ENCODE measurements at regions not wholly inside any gene's neighbourhood (a gene's known extent, or its start where the extent isn't known, plus 50 kb on each side); places are given as distances from the start of the nearest gene placed in this dataset.

DNA sequence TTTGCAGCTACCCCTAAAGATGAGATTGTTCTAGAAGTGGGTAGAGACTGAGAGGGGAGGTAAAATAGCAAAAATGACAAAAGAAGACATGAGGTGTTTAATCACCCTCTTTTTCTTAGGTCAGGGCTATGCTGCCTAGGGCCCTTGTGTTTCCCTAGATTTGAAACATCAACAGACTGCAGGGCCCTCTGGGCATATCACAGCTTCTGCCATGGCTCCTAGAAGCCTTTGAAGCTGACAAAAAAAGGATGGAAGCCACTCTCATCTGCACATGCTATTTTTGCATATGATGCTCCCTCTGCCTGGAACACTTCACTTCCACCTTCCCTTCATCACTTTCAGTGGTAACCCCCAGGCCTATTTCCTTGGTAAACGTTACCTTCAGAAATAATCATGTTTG lies 68.1 kb downstream of the BTG1 start:
- Histone ChIP-seq H3K4me1 (ENCODE audit: insufficient read depth, low read length) (peaks cover 32% of the 10 kb centered on the region), H3K9me3 (ENCODE audit: control insufficient read depth in 1 of 2, low read length in 2 of 2) (no peaks in the 10 kb centered on the region), H3K36me3 (ENCODE audit: insufficient read depth, low read length) (no peaks in the 10 kb centered on the region), H3K4me3 (ENCODE audit: low read length in 2 of 2) (no peak overlapping the region), H3K27me3 (ENCODE audit: insufficient read depth, low read length) (no peaks in the 10 kb centered on the region), H3K27ac (ENCODE audit: low read depth, low read length) (no peak overlapping the region)
- Mint-ChIP-seq H3K27ac (peak overlapping the region in 1 of 7 donors; percentile 80), H3K9me3 (peaks cover 0 to 8% (median 0%) of the 10 kb centered on the region in 8 donors), H3K4me3 (peak overlapping the region in 1 of 8 donors; percentile 34), H3K36me3 (peaks cover 3 to 6% of the 10 kb centered on the region in 2 donors), H3K4me1 (peaks cover 35 to 76% (median 55%) of the 10 kb centered on the region in 4 donors), H3K27me3 (no peaks in the 10 kb centered on the region)
- CTCF ChIA-PET (ENCODE audit: partially characterized antibody), result interaction anchor here (0.8 to 1.3 kb wide), 2 partner anchors 36 to 494 kb away, joined by 3 read pairs; no protein-coding TSS in a partner anchor
- intact Hi-C loops (cut with micrococcal nuclease), result no loop called here
- no peak for DNase-seq
- POLR2A ChIA-PET (ENCODE audit: partially characterized antibody), result interaction anchor here (0.8 to 2.8 kb wide), 2 partner anchors 65 to 68 kb away, joined by 7 to 17 read pairs; partner anchors contain the start of gene BTG1

DNA sequence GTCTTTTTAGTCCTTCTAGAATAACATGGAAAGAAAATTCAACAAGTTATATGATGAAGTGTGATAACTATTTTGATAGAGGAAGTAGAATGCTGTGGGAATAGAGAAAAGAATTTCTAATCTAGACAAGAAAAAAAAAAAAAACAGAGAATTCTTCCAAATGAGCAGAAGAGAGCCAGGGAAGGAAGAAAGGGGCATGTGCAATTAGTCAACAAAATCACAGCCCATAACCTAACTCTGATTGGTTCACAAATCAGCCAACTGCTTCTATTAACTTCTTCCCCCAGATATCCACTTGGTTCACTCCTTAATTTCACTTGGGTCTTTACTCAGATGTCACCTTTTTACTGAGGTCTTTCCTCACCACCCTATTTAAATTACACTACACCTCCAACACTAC lies 69.5 kb downstream of the BTG1 start:
- H3K27me3 Mint-ChIP-seq, result no peaks in the 10 kb centered on the region
- Histone ChIP-seq H3K27ac (ENCODE audit: low read depth, low read length) (no peak overlapping the region), H3K9me3 (ENCODE audit: control insufficient read depth in 1 of 2, low read length in 2 of 2) (no peaks in the 10 kb centered on the region), H3K4me3 (ENCODE audit: low read length in 2 of 2) (no peak overlapping the region), H3K27me3 (ENCODE audit: insufficient read depth, low read length) (no peaks in the 10 kb centered on the region), H3K36me3 (ENCODE audit: insufficient read depth, low read length) (no peaks in the 10 kb centered on the region), H3K4me1 (ENCODE audit: insufficient read depth, low read length) (peaks cover 25% of the 10 kb centered on the region)
- POLR2A ChIA-PET (ENCODE audit: partially characterized antibody), result interaction anchor here (0.7 to 2.8 kb wide), 2 partner anchors 66 to 284 kb away, joined by 5 to 17 read pairs; no protein-coding TSS in a partner anchor
- H3K27ac Mint-ChIP-seq, result peak overlapping the region in 2 of 7 donors; percentile 47 to 83
- intact Hi-C loops (cut with micrococcal nuclease), result no loop called here
- DNase-seq, result no peak
- CTCF ChIA-PET (ENCODE audit: partially characterized antibody), result interaction anchor here (1.4 kb wide), 1 partner anchor 85 kb away, joined by 3 read pairs; no protein-coding TSS in a partner anchor
- peaks cover 0 to 10% (median 0%) of the 10 kb centered on the region in 8 donors for H3K9me3 Mint-ChIP-seq
- H3K4me1 Mint-ChIP-seq, result peaks cover 30 to 62% (median 48%) of the 10 kb centered on the region in 4 donors
- H3K36me3 Mint-ChIP-seq, result peaks cover 6 to 9% of the 10 kb centered on the region in 2 donors
- H3K4me3 Mint-ChIP-seq, result no peak overlapping the region

DNA sequence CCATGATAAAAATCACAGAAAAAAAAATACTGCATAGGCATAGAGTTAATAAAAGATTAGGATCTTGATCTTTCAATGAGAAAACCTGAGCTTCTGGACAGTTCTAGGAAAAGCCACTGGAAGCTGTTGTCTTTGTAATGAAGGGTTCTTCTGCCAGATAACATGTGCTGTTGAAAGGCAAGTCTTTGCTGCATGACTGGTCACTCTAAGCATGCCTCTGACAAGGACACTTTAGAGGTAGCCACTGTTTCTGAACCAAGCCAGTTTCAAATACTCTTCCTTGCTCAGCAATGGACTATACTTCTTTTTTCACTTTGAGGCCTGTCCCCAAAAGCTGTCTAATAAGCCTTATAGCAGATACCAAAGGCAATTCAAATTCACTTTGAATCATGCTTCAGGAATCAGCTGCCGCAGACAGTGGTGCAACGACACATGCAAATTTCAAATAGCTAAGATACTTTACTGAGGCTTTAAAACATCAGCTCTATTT lies 70.2 kb downstream of the BTG1 start:
- Mint-ChIP-seq H3K4me3 (no peak overlapping the region), H3K9me3 (peaks cover 0 to 10% (median 0%) of the 10 kb centered on the region in 8 donors), H3K27me3 (no peaks in the 10 kb centered on the region), H3K36me3 (peaks cover 6 to 9% of the 10 kb centered on the region in 2 donors), H3K27ac (peak overlapping the region in 2 of 7 donors; percentile 3 to 20), H3K4me1 (peaks cover 24 to 56% (median 42%) of the 10 kb centered on the region in 4 donors)
- Histone ChIP-seq H3K27ac (ENCODE audit: low read depth, low read length) (no peak overlapping the region), H3K36me3 (ENCODE audit: insufficient read depth, low read length) (no peaks in the 10 kb centered on the region), H3K9me3 (ENCODE audit: control insufficient read depth in 1 of 2, low read length in 2 of 2) (no peaks in the 10 kb centered on the region), H3K27me3 (ENCODE audit: insufficient read depth, low read length) (no peaks in the 10 kb centered on the region), H3K4me3 (ENCODE audit: low read length in 2 of 2) (no peak overlapping the region), H3K4me1 (ENCODE audit: insufficient read depth, low read length) (peaks cover 19% of the 10 kb centered on the region)
- intact Hi-C loops (cut with micrococcal nuclease), result no loop called here
- ChIA-PET POLR2A (ENCODE audit: partially characterized antibody) (interaction anchor here (0.7 to 2.8 kb wide), 6 partner anchors 11 to 285 kb away, joined by 3 to 17 read pairs (median 4); partner anchors contain the start of gene BTG1), CTCF (ENCODE audit: partially characterized antibody) (interaction anchor here (0.6 to 1.7 kb wide), 4 partner anchors 12 to 264 kb away, joined by 3 to 4 read pairs (median 3); no protein-coding TSS in a partner anchor)
- DNase-seq, result no peak

DNA sequence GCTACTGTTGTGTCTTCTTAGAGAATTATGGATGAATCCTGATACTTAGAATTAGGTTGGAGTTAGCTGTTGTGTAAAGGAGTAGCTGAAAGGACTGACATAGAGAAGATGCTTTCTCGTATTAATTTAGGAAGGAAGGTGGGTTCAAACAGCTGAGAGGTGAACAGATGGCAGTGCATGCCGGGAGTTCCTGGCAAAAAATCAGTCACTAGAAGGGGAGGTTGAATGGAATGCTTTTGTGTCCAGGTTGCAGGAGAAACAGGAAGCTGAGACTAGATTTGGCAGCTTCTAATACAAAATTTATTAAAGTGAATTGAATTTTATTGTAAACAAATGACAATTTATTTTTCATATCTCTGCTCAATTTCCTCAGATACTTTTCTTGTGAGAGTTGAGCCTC lies 70.8 kb downstream of the BTG1 start:
- Mint-ChIP-seq H3K27ac (peak overlapping the region in 3 of 7 donors; percentile 3 to 33 (median 5)), H3K27me3 (no peaks in the 10 kb centered on the region), H3K9me3 (peaks cover 0 to 10% (median 0%) of the 10 kb centered on the region in 8 donors), H3K4me3 (peak overlapping the region in 1 of 8 donors; percentile 11), H3K4me1 (peaks cover 19 to 50% (median 37%) of the 10 kb centered on the region in 4 donors), H3K36me3 (peaks cover 6 to 9% of the 10 kb centered on the region in 2 donors)
- intact Hi-C loops (cut with micrococcal nuclease), result no loop called here
- Histone ChIP-seq H3K27ac (ENCODE audit: low read depth, low read length) (no peak overlapping the region), H3K27me3 (ENCODE audit: insufficient read depth, low read length) (no peaks in the 10 kb centered on the region), H3K4me1 (ENCODE audit: insufficient read depth, low read length) (peaks cover 13% of the 10 kb centered on the region), H3K9me3 (ENCODE audit: control insufficient read depth in 1 of 2, low read length in 2 of 2) (no peaks in the 10 kb centered on the region), H3K4me3 (ENCODE audit: low read length in 2 of 2) (no peak overlapping the region), H3K36me3 (ENCODE audit: insufficient read depth, low read length) (no peaks in the 10 kb centered on the region)
- CTCF ChIA-PET (ENCODE audit: partially characterized antibody), result interaction anchor here (1.0 to 1.7 kb wide), 3 partner anchors 11 to 50 kb away, joined by 3 to 4 read pairs (median 4); no protein-coding TSS in a partner anchor
- POLR2A ChIA-PET (ENCODE audit: partially characterized antibody), result interaction anchor here (0.7 to 1.6 kb wide), 6 partner anchors 11 to 105 kb away, joined by 3 to 5 read pairs (median 4); partner anchors contain the start of gene BTG1
- DNase-seq, result no peak

DNA sequence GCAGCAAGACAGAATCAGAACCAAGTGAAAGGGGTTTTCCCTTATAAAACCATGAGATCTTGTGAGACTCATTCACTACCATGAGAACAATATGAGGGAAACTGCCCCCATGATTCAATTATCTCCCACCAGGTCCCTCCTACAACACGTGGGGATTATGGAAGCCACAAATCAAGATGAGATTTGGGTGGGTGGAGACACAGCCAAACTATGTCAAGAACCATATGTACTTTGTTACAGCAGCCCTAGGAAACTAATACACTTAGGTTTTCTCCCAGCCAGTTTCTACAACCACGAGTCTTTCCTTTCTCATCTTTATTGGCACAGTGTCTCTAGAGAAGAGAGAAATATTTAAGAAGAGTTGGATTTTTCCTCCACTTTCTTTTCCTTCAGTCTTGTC lies 72.6 kb downstream of the BTG1 start:
- DNase-seq, result no peak
- H3K4me3 Mint-ChIP-seq, result no peak overlapping the region
- peaks cover 6 to 9% of the 10 kb centered on the region in 2 donors for H3K36me3 Mint-ChIP-seq
- Histone ChIP-seq H3K4me3 (ENCODE audit: low read length in 2 of 2) (no peak overlapping the region), H3K4me1 (ENCODE audit: insufficient read depth, low read length) (no peaks in the 10 kb centered on the region), H3K27ac (ENCODE audit: low read depth, low read length) (no peak overlapping the region), H3K27me3 (ENCODE audit: insufficient read depth, low read length) (no peaks in the 10 kb centered on the region), H3K9me3 (ENCODE audit: control insufficient read depth in 1 of 2, low read length in 2 of 2) (no peaks in the 10 kb centered on the region), H3K36me3 (ENCODE audit: insufficient read depth, low read length) (no peaks in the 10 kb centered on the region)
- ChIA-PET POLR2A (ENCODE audit: partially characterized antibody) (no interaction called here), CTCF (ENCODE audit: partially characterized antibody) (no interaction called here)
- peaks cover 14 to 35% (median 25%) of the 10 kb centered on the region in 4 donors for H3K4me1 Mint-ChIP-seq
- intact Hi-C loops (cut with micrococcal nuclease), result no loop called here
- H3K27ac Mint-ChIP-seq, result peak overlapping the region in 1 of 7 donors; percentile 68
- H3K27me3 Mint-ChIP-seq, result no peaks in the 10 kb centered on the region
- H3K9me3 Mint-ChIP-seq, result peaks cover 0 to 10% (median 0%) of the 10 kb centered on the region in 8 donors

DNA sequence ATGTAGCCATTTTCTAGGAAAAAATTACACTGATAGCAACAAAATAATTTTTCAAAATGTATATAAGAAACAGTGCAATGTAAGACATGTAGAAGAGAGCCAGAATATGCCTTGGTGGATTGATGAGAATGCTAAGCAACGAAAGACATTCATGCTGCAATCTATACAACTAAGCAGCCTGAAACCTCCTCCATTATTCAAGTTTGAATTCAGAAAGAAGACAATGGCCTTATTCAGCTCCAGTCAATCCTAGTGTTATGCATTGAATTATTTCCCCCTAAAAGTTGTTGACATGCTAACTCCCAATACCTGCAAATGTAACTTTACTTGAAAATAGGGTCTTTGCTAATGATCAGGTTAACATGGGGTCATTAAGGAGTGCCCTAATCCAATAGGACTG lies 73.5 kb downstream of the BTG1 start:
- Mint-ChIP-seq H3K4me3 (no peak overlapping the region), H3K27me3 (no peaks in the 10 kb centered on the region), H3K27ac (peak overlapping the region in 1 of 7 donors; percentile 9), H3K36me3 (peaks cover 6% of the 10 kb centered on the region in 2 donors), H3K4me1 (peaks cover 12 to 26% (median 19%) of the 10 kb centered on the region in 4 donors), H3K9me3 (peaks cover 0 to 10% (median 0%) of the 10 kb centered on the region in 8 donors)
- Histone ChIP-seq H3K4me1 (ENCODE audit: insufficient read depth, low read length) (no peaks in the 10 kb centered on the region), H3K36me3 (ENCODE audit: insufficient read depth, low read length) (no peaks in the 10 kb centered on the region), H3K9me3 (ENCODE audit: control insufficient read depth in 1 of 2, low read length in 2 of 2) (no peaks in the 10 kb centered on the region), H3K4me3 (ENCODE audit: low read length in 2 of 2) (no peak overlapping the region), H3K27me3 (ENCODE audit: insufficient read depth, low read length) (no peaks in the 10 kb centered on the region), H3K27ac (ENCODE audit: low read depth, low read length) (no peak overlapping the region)
- CTCF ChIA-PET (ENCODE audit: partially characterized antibody), result no interaction called here
- POLR2A ChIA-PET (ENCODE audit: partially characterized antibody), result no interaction called here
- no peak for DNase-seq
- intact Hi-C loops (cut with micrococcal nuclease), result no loop called here

DNA sequence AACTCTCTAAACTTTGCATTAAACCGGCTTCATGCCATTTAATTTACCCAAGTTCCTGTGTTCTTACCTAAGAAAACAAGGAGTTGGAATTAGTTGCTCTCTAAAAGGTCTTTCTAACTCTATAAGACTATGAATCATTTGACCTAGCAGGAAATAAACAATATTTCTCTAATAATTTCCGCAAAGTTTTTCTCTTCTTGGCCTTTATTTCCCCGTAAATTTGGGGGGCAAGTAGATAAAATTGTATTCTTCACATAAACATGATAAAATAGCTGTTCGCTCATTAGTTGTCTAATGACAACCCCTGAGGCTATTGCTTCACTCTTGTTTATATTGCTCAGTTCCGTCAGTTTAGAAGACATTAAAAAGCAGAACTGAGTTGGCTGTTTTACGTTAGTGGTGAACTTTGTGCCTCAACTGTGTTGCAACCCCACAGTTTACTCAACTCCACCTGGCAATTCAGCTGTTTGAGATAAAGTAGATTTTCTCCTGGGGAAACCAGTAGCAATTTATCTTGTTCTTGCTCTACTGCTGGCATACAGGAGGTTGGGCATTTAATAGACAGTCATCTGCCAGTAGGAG lies 74.7 kb downstream of the BTG1 start:
- no peak for DNase-seq
- ChIA-PET CTCF (ENCODE audit: partially characterized antibody) (no interaction called here), POLR2A (ENCODE audit: partially characterized antibody) (no interaction called here)
- Mint-ChIP-seq H3K27ac (no peak overlapping the region), H3K4me1 (peaks cover 8 to 21% (median 13%) of the 10 kb centered on the region in 4 donors), H3K4me3 (no peak overlapping the region), H3K9me3 (peaks cover 0 to 10% (median 0%) of the 10 kb centered on the region in 8 donors), H3K27me3 (no peaks in the 10 kb centered on the region), H3K36me3 (peaks cover 4 to 6% of the 10 kb centered on the region in 2 donors)
- no peaks in the 10 kb centered on the region for H3K4me1 ChIP-seq (ENCODE audit: insufficient read depth, low read length)
- no peaks in the 10 kb centered on the region for H3K9me3 ChIP-seq (ENCODE audit: control insufficient read depth in 1 of 2, low read length in 2 of 2)
- H3K27me3 ChIP-seq (ENCODE audit: insufficient read depth, low read length), result no peaks in the 10 kb centered on the region
- intact Hi-C loops (cut with micrococcal nuclease), result no loop called here
- no peaks in the 10 kb centered on the region for H3K36me3 ChIP-seq (ENCODE audit: insufficient read depth, low read length)
- no peak overlapping the region for H3K4me3 ChIP-seq (ENCODE audit: low read length in 2 of 2)
- no peak overlapping the region for H3K27ac ChIP-seq (ENCODE audit: low read depth, low read length)

All from CD4-positive, alpha-beta memory T cell (primary cell).